H1 (cell line): ENCODE measurements at regions not wholly inside any gene's neighbourhood (a gene's known extent, or its start where the extent isn't known, plus 50 kb on each side); places are given as distances from the start of the nearest gene placed in this dataset.

Experiments
- CHD7 ChIP-seq: fragments of 300-600 bp; sonication (generic); IDR thresholded peaks from 2 replicates; pipeline ENCODE4 v1.7.1; 2012; ENCODE audit warnings: low read length, moderate library complexity, mild to moderate bottlenecking, inconsistent platforms; ENCODE audit not compliant: insufficient replicate concordance
- EP300 ChIP-seq, 2 experiments: IDR thresholded peaks; 1 replicate in 1 of 2; 2 replicates in 1 of 2; pipeline ENCODE4 v1.6.1; 2011 to 2012; ENCODE audit warnings: low read depth in 2 of 2, low read length in 2 of 2, mild to moderate bottlenecking in 2 of 2, borderline replicate concordance in 1 of 2, inconsistent platforms in 1 of 2, moderate library complexity in 1 of 2
- EZH2 ChIP-seq: fragments of 200-600 bp; sonication (generic); IDR thresholded peaks from 2 replicates; pipeline ENCODE4 v1.7.1; 2012; ENCODE audit warnings: low read depth, mild to moderate bottlenecking, moderate library complexity, low read length, inconsistent platforms; ENCODE audit not compliant: severe bottlenecking
- GTF2F1 ChIP-seq: IDR thresholded peaks from 2 replicates; pipeline ENCODE4 v1.6.1; 2012; ENCODE audit warnings: low read depth, low read length, improper control_type of control experiment, borderline replicate concordance
- MAFK ChIP-seq: IDR thresholded peaks from 2 replicates; pipeline ENCODE4 v1.6.1; 2012; ENCODE audit warnings: low read depth, mild to moderate bottlenecking, improper control_type of control experiment, low read length
- RBBP5 ChIP-seq: IDR thresholded peaks from 2 replicates; pipeline ENCODE4 v1.7.1; 2012; ENCODE audit warnings: low read depth, mild to moderate bottlenecking, inconsistent platforms, low read length, moderate library complexity, borderline replicate concordance
- SP1 ChIP-seq: IDR thresholded peaks from 2 replicates; pipeline ENCODE4 v1.6.1; 2011; ENCODE audit warnings: low read depth, low read length
- TCF12 ChIP-seq: IDR thresholded peaks from 2 replicates; pipeline ENCODE4 v1.6.1; 2011; ENCODE audit warnings: low read depth, mild to moderate bottlenecking, low read length

GRCh38 chr16:87127061-87127765 is 190.0 kb downstream of the C16orf95 start (continued):
- TF ChIP-seq CHD7 (no peak), EZH2 (no peak), MAFK (no peak), SP1 (no peak), GTF2F1 (no peak), TCF12 (no peak), EP300 (IDR thresholded peaks at IDR 0.05; ENCODE audit: borderline replicate concordance in 1 of 2, low read depth in 2 of 2, low read length in 2 of 2) (no peak), RBBP5 (no peak)
